Ovary (tissue), 3 donors: ENCODE measurements at regions not wholly inside any gene's neighbourhood (a gene's known extent, or its start where the extent isn't known, plus 50 kb on each side); places are given as distances from the start of the nearest gene placed in this dataset.

Experiments used
- CTCF ChIP-seq, 3 donors: fragments of 450-650 bp in 2 of 3; fragments of 200-600 bp in 1 of 3; IDR thresholded peaks; one replicate each; pipeline versions ENCODE4 v1.5.1 to v1.8.0; 2016 to 2022; ENCODE audit warnings: antibody characterized with exemption in 3 of 3, mild to moderate bottlenecking in 1 of 3
- POLR2A ChIP-seq: fragments of 450-650 bp; IDR thresholded peaks from one replicate; pipeline ENCODE4 v1.6.1; 2017; ENCODE audit warnings: antibody characterized with exemption, mild to moderate bottlenecking, moderate library complexity
- donor health status: DM: no; HTN: no; CAD: no.

GRCh38 chr12:28991626-28992025 is 157.5 kb upstream of the FAR2 start:
- TF ChIP-seq CTCF (IDR thresholded peaks at IDR 0.05) (no peak), POLR2A (no peak)
